ENCODE measurements at regions not wholly inside any gene's neighbourhood (a gene's known extent, or its start where the extent isn't known, plus 50 kb on each side); places are given as distances from the start of the nearest gene placed in this dataset.

DNA sequence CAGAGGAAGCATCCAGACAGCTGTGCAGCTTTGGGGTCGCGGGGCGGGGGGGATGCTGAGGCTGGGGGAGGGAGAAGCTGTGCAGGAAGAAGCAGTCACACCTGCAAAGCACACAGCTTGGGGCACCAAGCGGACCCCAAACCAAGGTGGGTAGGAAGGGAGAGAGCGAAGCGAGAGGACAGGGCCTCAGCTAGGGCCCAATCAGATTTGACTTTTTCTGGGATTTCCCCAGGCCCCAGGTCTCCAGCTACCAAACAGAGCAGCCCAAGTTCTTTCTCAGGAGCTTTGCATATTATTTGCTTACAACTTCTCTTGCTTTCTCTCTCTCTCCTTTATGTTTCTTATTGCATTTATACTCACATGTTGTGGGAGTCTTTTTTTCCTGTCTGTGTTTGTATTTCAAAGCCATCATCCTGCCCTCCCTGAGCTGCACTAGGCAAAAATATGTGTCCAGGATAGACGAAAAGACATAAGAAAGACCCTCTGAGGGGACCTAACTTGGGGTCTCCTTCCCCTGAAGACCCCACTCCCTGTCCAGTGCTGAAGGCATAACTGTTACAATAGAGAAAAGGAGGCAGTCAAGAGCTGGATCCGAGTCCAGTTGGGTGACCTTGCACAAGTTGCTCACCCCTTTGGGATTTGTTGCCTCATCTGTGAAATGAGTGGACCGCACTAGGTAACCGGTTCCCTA lies 50.6 kb upstream of the SMNDC1 start:
- in situ Hi-C loops (cut with HindIII; ENCODE audit: low sequenced_read_pairs): no loop called here

DNA sequence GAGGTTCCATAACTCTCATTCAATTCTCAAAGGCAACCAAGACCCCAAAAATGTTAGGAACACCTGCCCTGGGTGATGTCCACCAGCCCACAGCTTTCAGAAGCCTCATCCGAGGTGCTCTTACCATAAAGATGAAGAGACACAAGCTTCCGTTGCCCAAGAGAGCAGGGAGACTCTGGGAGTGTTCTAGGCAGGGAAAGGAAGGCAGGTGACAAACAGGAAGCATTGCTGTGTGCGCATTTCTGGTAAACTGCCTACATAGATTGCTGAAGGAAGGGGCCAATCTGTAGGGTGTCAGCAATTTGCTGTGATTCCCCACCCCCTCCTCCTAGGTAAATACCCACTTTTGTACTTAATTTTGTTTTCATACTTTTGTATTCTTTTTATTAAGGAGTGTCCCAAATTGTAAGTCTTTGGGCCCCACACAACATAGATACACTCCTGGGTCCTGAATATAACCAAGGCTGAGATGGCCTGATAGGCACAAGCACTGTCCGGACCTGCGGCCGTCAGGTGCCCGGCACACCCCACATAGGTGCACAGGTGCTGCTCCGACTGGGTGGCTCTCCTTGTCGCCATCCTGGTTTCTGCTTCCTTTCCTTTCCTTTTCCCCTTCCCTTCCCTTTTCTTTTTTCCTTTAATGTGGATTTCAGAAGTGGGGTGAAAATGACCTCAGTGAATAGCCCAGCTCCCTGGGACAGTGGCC lies 51.4 kb upstream of the SMNDC1 start:
- in situ Hi-C loops (cut with HindIII; ENCODE audit: low sequenced_read_pairs): no loop called here

GRCh38 chr10:110356628-110357245 lies 52.0 kb upstream of the SMNDC1 start:
- in situ Hi-C loops (cut with HindIII; ENCODE audit: low sequenced_read_pairs): no loop called here

DNA sequence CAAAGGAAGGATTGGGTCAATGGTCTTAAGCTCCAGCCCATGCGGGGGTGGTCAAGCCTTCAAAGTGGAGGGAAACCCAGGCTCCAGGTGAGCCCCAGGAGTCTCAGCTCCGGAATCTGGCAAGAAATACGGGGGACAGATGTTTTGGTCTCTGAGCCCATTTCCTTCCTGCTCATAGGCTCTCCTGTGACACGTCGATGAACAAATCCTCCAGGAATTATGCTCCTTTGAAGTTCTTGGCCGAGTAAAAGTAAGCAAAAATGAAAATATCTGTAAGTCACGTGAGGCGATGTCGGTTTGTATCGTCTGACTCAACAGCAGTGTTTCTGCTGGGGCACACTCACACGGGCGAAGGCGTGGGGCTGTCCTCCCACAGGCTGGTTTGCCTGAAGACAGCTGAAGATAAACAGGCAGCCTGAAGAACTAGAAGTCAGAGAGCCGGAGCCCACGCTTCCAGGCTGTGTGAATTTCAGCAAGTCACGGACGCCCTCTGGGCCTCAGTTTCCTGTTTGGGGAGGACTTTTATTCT lies 52.6 kb upstream of the SMNDC1 start:
- in situ Hi-C loops (cut with HindIII; ENCODE audit: low sequenced_read_pairs): no loop called here

DNA sequence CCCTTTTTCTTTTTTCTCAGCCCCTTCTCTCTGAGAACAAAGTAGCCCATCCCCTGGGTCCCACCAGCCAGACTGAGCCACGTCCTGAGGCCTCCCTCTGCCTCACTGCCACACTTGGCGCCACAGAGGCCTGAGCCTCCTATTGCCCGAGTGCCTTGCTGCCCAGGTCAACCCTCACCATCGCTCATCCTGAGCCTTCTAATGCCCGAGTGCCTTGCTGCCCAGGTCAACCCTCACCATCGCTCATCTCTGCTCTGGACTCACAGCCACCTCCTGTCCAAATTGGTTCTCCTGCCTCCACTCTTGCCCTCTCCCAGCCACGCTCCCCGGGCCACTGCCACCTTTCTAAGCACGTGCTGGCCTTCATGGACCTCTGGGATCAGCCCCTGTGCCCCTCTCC lies 53.2 kb upstream of the SMNDC1 start:
- in situ Hi-C loops (cut with HindIII; ENCODE audit: low sequenced_read_pairs): no loop called here

- in situ Hi-C loops (cut with HindIII; ENCODE audit: low sequenced_read_pairs): no loop called here
These were observed 53.6 kb upstream of the SMNDC1 start for GRCh38 chr10:110358278-110358677.

DNA sequence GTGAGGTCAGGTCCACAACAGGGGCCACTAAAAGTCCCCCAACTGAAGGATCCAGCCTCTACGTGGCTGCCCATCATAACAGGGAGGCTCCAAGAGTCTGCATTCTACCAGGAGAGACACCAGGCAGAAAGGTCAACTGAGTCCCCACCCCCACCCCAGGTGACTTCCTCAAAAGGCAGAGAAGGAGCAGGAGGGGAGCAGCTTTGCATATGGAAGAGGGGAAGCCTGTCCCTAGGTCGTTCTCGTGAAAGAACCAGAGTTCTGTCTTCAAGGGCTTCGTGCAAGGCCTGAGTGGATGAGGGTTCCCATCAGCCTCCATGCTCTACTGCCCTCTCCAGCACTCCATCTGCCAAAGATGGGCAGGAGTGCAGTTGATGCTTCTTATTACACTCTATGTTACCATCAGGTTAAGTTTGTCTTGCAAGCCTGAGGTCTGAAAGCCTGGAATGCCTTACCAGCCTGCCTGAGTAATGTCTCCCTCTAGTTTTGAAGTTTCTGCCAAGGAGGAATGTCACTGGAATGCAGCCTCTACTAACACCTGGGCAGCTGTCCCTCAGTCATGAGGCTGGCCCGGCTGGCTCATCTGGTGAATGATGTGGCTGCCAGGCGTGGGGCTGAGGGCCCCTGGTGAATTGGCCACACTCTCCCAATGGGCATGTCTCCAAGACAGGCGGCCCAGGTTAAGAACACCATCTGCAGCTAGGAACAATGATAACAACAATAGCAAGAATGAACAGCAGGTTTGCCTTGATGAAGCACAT lies 54.3 kb upstream of the SMNDC1 start:
- in situ Hi-C loops (cut with HindIII; ENCODE audit: low sequenced_read_pairs): no loop called here

DNA sequence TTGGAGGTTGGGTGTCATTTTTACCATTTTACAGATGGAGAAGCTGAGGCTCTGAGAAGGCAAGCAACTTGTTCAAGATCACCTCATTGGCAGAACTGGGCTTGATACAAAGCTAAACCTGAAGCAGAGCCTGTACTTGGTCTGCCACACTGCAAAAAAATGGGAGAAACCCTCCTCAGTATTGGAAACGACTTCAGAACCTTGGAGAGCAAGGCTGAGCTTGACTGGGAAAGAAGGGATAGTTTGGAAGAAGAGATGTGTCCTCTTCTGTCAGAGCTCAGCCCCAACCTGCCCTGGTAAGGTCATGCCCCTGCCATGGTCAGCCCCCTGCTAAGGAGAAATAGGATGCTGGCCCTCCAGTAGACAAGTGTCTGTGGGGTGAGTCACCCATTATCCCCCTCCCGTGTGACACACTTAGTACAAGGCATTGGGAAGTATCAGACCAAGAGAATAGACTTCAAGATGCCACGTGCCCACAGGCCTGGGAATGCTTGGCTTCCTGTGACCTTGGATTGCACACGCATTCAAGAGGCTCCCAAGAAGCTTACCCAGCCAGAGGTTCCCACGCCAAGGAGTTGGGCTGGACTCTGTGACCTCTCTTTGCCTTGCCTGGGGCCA lies 56.2 kb upstream of the SMNDC1 start:
- in situ Hi-C loops (cut with HindIII; ENCODE audit: low sequenced_read_pairs): no loop called here

DNA sequence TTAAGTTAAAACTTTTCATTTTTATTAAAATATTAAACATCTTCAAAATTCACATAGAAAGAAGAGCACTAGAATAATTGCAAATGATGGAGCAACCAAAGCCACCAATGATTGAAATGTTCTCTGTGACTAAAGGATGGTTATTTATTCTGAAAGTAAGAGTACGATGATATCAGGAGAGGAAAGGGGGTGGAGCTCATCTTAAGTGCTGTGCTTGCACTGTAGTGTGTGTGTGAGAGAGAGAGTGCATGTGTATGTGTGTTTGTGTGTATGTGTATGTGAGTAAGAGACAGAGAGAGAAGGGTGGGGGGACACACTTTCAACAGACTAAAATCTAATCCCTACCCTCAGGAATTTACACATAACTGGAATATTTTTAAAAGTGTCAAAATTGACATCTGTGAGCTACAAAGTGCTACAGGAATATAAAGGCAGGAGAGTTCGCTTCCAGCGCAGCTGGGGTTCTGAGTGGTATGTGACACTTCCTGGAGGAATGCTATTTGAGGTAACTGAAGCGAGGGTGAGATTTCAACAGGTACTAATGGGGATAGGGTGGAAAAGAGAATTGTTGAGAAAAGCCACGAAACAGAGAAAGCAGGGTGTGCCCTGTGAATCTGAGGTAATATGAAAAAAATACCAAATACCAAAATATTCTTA lies 57.2 kb upstream of the SMNDC1 start:
- in situ Hi-C loops (cut with HindIII; ENCODE audit: low sequenced_read_pairs): no loop called here

GRCh38 chr10:110363572-110364411 lies 59.1 kb upstream of the SMNDC1 start:
- in situ Hi-C loops (cut with HindIII; ENCODE audit: low sequenced_read_pairs): no loop called here

- in situ Hi-C loops (cut with HindIII; ENCODE audit: low sequenced_read_pairs): no loop called here
These were observed 59.8 kb upstream of the SMNDC1 start for GRCh38 chr10:110364531-110364937.

DNA sequence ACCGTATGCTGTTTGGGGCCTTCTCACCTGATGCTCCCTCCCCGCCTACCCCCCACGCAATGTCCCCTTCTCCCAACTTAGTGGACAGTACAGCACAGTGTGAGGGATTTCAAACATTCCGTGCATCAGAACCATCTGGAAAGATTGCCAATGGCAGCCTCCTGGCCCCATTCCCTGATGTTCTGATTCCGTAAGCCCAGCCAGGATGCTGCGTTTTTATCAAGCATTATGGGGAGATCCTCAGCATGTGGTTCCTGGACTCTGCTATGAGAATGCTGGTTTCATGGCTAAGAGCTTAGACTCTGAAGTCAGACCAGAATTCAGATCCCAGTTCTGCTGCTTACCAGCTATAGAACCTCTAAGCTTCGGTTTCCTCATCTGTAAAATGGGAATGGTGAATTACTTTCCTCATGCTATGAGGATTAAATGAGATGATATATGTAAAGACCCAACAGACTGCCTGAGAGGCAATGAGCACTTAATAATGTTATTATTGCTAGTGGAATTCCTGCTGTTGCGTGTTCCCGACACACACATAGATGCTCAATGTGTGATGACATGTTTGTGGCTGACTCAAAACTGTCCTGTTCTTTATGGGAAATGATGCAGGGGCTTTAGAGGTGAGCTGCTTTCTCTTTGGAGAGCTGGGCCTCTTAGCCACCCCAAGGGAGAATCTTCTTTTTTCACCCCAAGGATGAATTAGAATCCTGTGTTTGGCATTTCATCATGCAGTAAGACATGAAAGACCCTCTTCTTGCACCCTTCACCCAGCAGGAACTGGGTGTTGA lies 60.8 kb upstream of the SMNDC1 start:
- in situ Hi-C loops (cut with HindIII; ENCODE audit: low sequenced_read_pairs): no loop called here

DNA sequence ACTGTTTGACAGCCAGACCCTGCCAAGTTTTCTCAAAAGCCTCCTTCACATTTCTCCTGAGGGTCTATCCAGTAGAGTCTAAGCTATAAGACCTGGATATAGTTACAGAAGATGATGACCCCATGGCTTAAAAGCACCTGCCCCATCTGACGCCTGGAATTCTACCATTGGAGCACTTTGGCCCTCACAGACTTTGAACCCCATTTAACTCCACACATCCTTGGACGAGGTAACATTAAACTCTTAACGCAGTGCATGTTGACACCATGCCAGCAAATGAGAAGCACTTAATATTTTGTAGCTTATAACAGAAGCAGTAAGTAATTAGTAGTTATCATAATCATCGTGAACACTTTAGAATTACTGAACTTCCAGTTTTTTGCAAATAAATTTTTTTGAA lies 61.9 kb upstream of the SMNDC1 start:
- in situ Hi-C loops (cut with HindIII; ENCODE audit: low sequenced_read_pairs): no loop called here

- in situ Hi-C loops (cut with HindIII; ENCODE audit: low sequenced_read_pairs): no loop called here
These were observed 63.3 kb upstream of the SMNDC1 start for GRCh38 chr10:110368002-110368401.

DNA sequence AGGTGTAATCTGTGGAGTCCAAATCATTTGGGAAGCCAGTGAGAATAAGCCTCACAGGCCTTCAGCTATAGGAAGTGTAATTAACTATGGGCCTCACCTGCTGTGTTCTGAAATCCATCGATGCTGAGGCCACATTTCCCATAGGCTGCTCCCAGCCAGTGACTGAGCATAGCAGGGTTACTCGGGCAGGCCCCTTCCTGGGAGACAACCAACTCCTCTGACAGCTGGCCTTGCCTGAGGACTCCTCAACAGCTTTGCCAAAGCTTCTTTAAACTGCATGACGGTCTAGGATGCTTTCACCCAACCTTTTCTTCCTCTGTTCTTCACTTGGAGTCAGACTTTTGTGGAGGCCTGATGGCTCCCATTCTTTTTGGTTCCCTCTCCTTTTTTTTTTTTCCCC lies 63.8 kb upstream of the SMNDC1 start:
- in situ Hi-C loops (cut with HindIII; ENCODE audit: low sequenced_read_pairs): no loop called here

- in situ Hi-C loops (cut with HindIII; ENCODE audit: low sequenced_read_pairs): no loop called here
These were observed 65.3 kb upstream of the SMNDC1 start for GRCh38 chr10:110370006-110370405.

- in situ Hi-C loops (cut with HindIII; ENCODE audit: low sequenced_read_pairs): no loop called here
These were observed 67.9 kb upstream of the SMNDC1 start for GRCh38 chr10:110372656-110373055.

DNA sequence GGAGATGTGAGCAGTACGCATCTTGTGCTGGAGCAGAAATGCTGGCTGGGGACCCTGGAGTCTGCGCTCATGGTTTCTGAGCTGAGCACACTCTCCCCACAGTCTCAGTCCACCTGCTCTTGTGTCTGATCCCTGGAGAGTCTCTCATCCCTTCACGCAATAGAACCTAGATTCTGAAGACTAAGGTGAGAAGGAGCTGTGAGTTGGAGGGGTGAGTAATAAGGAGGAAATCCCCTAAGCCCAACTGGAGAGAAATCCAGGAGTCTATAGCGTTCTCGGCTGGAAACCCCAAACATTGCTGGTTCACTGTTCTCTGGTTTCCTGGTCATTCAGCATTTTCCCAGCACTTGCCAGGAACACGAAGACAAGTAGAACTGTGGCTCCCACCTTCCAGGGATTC lies 68.3 kb upstream of the SMNDC1 start:
- in situ Hi-C loops (cut with HindIII; ENCODE audit: low sequenced_read_pairs): no loop called here

All from DLD1 (cell line).